ENCODE measurements at regions not wholly inside any gene's neighbourhood (a gene's known extent, or its start where the extent isn't known, plus 50 kb on each side); places are given as distances from the start of the nearest gene placed in this dataset.

GRCh38 chr3:28575746-28576613 is 227.4 kb upstream of the AZI2 start:
- intact Hi-C loops (cut with DNase I; ENCODE audit: low total_unique reads) (loop anchor here (10.0 kb wide), 1 partner anchor 169 kb away; no protein-coding TSS in a partner anchor), in situ Hi-C loops (cut with MboI; ENCODE audit: low sequenced_read_pairs in 4 of 4) (no loop called here)
- H3K27me3 ChIP-seq = no peaks in the 10 kb centered on the region
- H3K4me1 ChIP-seq = peaks cover 5 to 9% of the 10 kb centered on the region in 2 donors
- H3K27ac ChIP-seq = peak overlapping the region; percentile 64 to 81 (median 72)
- no peaks in the 10 kb centered on the region for H3K36me3 ChIP-seq
- H3K4me3 ChIP-seq = peak overlapping the region; percentile 70 to 84 (median 76)
- ATAC-seq (peak; percentile 69 to 72), DNase-seq (peak in 1 of 2 donors; percentile 17)
- H3K9me3 ChIP-seq = no peaks in the 10 kb centered on the region
- TF ChIP-seq POLR2A (IDR thresholded peaks at IDR 0.05) = no peak
- no peak for TF ChIP-seq CTCF (IDR thresholded peaks at IDR 0.05 in 4 of 5, conservative IDR thresholded peaks at IDR 0.05 in 1 of 5)

- Histone ChIP-seq H3K9me3 (no peaks in the 10 kb centered on the region), H3K27ac (peak overlapping the region in 2 of 4 donors; percentile 8 to 81), H3K27me3 (no peaks in the 10 kb centered on the region), H3K4me1 (peaks cover 5 to 9% of the 10 kb centered on the region in 2 donors), H3K36me3 (no peaks in the 10 kb centered on the region), H3K4me3 (peak overlapping the region; percentile 70 to 84 (median 76))
- intact Hi-C loops (cut with DNase I; ENCODE audit: low total_unique reads) = loop anchor here (10.0 kb wide), 1 partner anchor 168 kb away; no protein-coding TSS in a partner anchor
- TF ChIP-seq CTCF (IDR thresholded peaks at IDR 0.05 in 4 of 5, conservative IDR thresholded peaks at IDR 0.05 in 1 of 5) = no peak
- no peak for TF ChIP-seq POLR2A (IDR thresholded peaks at IDR 0.05)
- in situ Hi-C loops (cut with MboI; ENCODE audit: low sequenced_read_pairs in 4 of 4) = no loop called here
- ATAC-seq (peak; percentile 21 to 33), DNase-seq (no peak)
These were observed 228.1 kb upstream of the AZI2 start for GRCh38 chr3:28576614-28577200.

DNA sequence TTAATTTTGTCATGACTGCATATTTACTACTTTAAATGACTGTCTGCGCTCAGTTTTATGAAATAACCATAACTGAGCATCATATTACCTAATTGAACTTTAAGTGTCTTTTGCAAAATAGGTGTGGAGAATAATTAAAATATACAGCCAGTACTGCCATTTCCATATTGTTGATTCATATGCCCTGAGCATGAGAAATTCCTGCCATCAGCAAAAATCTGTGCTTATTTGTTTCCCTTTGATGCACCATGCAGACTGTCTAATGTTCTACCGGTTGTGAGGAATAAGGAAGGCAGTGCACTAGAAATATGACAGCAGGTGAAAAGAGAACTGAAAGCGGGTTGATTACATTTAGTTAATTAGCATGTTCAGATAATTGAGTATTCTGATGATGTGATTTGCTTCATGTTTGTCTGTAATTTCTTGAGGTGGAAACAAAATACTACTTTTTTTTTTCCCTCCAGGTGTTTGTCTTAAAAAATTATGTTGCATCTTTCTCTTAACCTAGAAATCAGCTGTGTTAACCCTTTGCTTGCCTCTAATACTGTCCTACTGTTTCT is 229.4 kb upstream of the AZI2 start:
- Histone ChIP-seq H3K27me3 (no peaks in the 10 kb centered on the region), H3K27ac (no peak overlapping the region), H3K4me1 (peaks cover 5 to 9% of the 10 kb centered on the region in 2 donors), H3K9me3 (no peaks in the 10 kb centered on the region), H3K36me3 (no peaks in the 10 kb centered on the region), H3K4me3 (no peak overlapping the region)
- DNase-seq (no peak), ATAC-seq (no peak)
- no peak for TF ChIP-seq CTCF (IDR thresholded peaks at IDR 0.05 in 4 of 5, conservative IDR thresholded peaks at IDR 0.05 in 1 of 5)
- TF ChIP-seq POLR2A (IDR thresholded peaks at IDR 0.05) = no peak
- intact Hi-C loops (cut with DNase I; ENCODE audit: low total_unique reads) (loop anchor here (10.0 kb wide), 1 partner anchor 167 kb away; no protein-coding TSS in a partner anchor), in situ Hi-C loops (cut with MboI; ENCODE audit: low sequenced_read_pairs in 4 of 4) (no loop called here)

DNA sequence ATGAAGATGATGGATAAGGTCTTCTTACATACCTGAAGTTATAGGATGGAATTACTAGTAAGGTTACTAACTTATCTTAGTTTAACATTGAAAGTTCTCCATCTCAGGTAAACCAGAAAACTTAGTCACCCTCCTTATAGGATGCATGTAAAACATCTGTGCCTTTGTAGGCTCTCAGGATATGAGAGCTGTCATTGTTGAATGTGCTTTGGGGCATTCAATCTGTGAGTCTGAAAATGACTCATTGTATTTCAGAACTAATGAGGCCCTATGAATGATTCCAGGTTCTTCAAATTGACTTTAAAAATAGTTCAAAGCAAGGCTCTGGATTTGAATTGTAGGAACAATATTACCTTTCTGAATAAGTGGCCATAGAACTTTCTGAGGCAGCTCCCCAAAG is 237.7 kb upstream of the AZI2 start:
- in situ Hi-C loops (cut with MboI; ENCODE audit: low sequenced_read_pairs in 4 of 4) (no loop called here), intact Hi-C loops (cut with DNase I; ENCODE audit: low total_unique reads) (no loop called here)
- no peak for TF ChIP-seq CTCF (IDR thresholded peaks at IDR 0.05 in 4 of 5, conservative IDR thresholded peaks at IDR 0.05 in 1 of 5)
- no peak for TF ChIP-seq POLR2A (IDR thresholded peaks at IDR 0.05)
- H3K4me1 ChIP-seq = peaks cover 0 to 7% of the 10 kb centered on the region in 2 donors
- no peaks in the 10 kb centered on the region for H3K9me3 ChIP-seq
- ATAC-seq (no peak), DNase-seq (no peak)
- no peaks in the 10 kb centered on the region for H3K27me3 ChIP-seq
- H3K27ac ChIP-seq = no peak overlapping the region
- no peaks in the 10 kb centered on the region for H3K36me3 ChIP-seq
- no peak overlapping the region for H3K4me3 ChIP-seq

Data from gastrocnemius medialis (tissue), 4 donors.